Cardiac muscle cell (in vitro differentiated cells and primary cell): ENCODE measurements at regions not wholly inside any gene's neighbourhood (a gene's known extent, or its start where the extent isn't known, plus 50 kb on each side); places are given as distances from the start of the nearest gene placed in this dataset.

Experiments
- DNase-seq, 2 donors: peaks; one replicate each; pipeline versions ENCODE4 v3.0.0 to v3.0.0-alpha.2; 2010 to 2017; ENCODE audit warnings: low read depth in 1 of 2, low spot score in 1 of 2
- H3K27ac ChIP-seq: fragments of 200-600 bp; sonication (generic); 2 replicates; pipeline ENCODE4 v1.5.1; 2016
- H3K27me3 ChIP-seq: fragments of 200-600 bp; sonication (generic); 2 replicates; pipeline ENCODE4 v1.6.0; 2016; ENCODE audit warnings: control low read depth
- H3K36me3 ChIP-seq: fragments of 200-600 bp; sonication (generic); 2 replicates; pipeline ENCODE4 v1.5.1; 2016; ENCODE audit warnings: control low read depth
- H3K4me1 ChIP-seq: fragments of 200-600 bp; sonication (generic); 2 replicates; pipeline ENCODE4 v1.8.1; 2017; ENCODE audit warnings: low read depth, mild to moderate bottlenecking, mixed run types
- H3K4me3 ChIP-seq: fragments of 200-600 bp; sonication (generic); 2 replicates; pipeline ENCODE4 v1.5.1; 2016; ENCODE audit warnings: mild to moderate bottlenecking
- H3K9me3 ChIP-seq: fragments of 200-600 bp; sonication (generic); 2 replicates; pipeline ENCODE4 v1.5.1; 2017; ENCODE audit warnings: low read depth, mild to moderate bottlenecking, control low read depth
- TF ChIP-seq, protein P1 (sequence below): IDR thresholded peaks from 2 replicates; pipeline ENCODE4 v1.5.1; 2012; ENCODE audit warnings: low read depth, mild to moderate bottlenecking, low read length

- DNase-seq, result no peak
- no peak overlapping the region for H3K27ac ChIP-seq
- H3K4me3 ChIP-seq, result no peak overlapping the region
- H3K36me3 ChIP-seq, result no peaks in the 10 kb centered on the region
- no peaks in the 10 kb centered on the region for H3K9me3 ChIP-seq
- H3K4me1 ChIP-seq, result no peaks in the 10 kb centered on the region
- TF ChIP-seq, protein P1, sequence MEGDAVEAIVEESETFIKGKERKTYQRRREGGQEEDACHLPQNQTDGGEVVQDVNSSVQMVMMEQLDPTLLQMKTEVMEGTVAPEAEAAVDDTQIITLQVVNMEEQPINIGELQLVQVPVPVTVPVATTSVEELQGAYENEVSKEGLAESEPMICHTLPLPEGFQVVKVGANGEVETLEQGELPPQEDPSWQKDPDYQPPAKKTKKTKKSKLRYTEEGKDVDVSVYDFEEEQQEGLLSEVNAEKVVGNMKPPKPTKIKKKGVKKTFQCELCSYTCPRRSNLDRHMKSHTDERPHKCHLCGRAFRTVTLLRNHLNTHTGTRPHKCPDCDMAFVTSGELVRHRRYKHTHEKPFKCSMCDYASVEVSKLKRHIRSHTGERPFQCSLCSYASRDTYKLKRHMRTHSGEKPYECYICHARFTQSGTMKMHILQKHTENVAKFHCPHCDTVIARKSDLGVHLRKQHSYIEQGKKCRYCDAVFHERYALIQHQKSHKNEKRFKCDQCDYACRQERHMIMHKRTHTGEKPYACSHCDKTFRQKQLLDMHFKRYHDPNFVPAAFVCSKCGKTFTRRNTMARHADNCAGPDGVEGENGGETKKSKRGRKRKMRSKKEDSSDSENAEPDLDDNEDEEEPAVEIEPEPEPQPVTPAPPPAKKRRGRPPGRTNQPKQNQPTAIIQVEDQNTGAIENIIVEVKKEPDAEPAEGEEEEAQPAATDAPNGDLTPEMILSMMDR, result no peak
- H3K27me3 ChIP-seq, result no peaks in the 10 kb centered on the region
These were observed 161.5 kb downstream of the NRIP1 start for GRCh38 chr21:14903172-14903865.

DNA sequence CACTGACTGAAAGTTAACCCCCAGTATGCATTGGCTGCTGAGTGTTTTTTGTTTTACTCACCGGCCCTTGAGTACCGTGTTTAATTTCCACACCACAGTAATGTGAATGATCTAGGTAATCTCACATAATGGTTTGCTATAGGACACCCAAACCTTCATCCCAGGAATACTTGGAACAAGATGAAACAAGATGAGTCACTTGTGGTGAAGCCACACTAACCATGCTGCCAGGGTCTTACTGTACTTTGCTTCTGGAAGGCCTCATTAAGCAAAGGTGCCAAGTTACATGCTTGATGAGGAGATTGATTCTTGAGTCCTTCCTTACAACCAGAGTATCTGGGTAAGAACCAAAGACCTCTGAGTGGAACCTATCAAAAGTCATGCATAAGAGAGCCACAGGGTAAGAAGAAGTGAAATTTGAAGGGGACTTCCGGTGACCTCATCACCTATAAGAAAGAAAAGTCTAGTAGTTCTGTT lies 163.3 kb downstream of the NRIP1 start:
- DNase-seq, result peak in 1 of 2 donors; percentile 54
- Histone ChIP-seq H3K4me1 (no peaks in the 10 kb centered on the region), H3K27ac (no peak overlapping the region), H3K36me3 (no peaks in the 10 kb centered on the region), H3K27me3 (no peaks in the 10 kb centered on the region), H3K4me3 (no peak overlapping the region), H3K9me3 (no peaks in the 10 kb centered on the region)
- TF ChIP-seq, protein P1, result no peak

- DNase-seq, result no peak
- Histone ChIP-seq H3K4me1 (no peaks in the 10 kb centered on the region), H3K27ac (no peak overlapping the region), H3K27me3 (no peaks in the 10 kb centered on the region), H3K4me3 (no peak overlapping the region), H3K36me3 (no peaks in the 10 kb centered on the region), H3K9me3 (no peaks in the 10 kb centered on the region)
- TF ChIP-seq, protein P1, result no peak
These were observed 164.2 kb downstream of the NRIP1 start for GRCh38 chr21:14900611-14901010.

- Histone ChIP-seq H3K9me3 (no peaks in the 10 kb centered on the region), H3K4me3 (no peak overlapping the region), H3K27ac (no peak overlapping the region), H3K4me1 (no peaks in the 10 kb centered on the region), H3K27me3 (no peaks in the 10 kb centered on the region), H3K36me3 (no peaks in the 10 kb centered on the region)
- DNase-seq, result no peak
- TF ChIP-seq, protein P1, result no peak
These were observed 164.7 kb downstream of the NRIP1 start for GRCh38 chr21:14900058-14900457.

DNA sequence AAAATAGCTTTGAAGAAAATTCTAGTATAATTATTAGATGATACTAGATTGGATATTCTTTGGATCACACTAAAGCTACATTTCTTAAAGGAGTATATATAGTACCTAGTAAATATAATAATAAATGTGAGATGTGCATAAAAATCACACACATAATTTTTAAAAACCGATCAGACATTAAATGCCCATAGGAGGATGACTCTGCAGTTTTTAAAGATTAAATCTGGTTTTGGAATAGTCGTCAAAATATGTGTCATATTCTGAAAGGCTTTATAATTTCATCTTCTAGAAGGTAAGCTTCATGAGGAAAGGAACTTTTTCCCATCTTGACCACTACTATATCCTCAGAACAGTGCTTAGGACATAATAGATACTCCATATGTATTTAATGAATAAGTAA lies 169.0 kb downstream of the NRIP1 start:
- Histone ChIP-seq H3K4me1 (no peaks in the 10 kb centered on the region), H3K27ac (no peak overlapping the region), H3K9me3 (no peaks in the 10 kb centered on the region), H3K27me3 (no peaks in the 10 kb centered on the region), H3K36me3 (no peaks in the 10 kb centered on the region), H3K4me3 (no peak overlapping the region)
- TF ChIP-seq, protein P1, result no peak
- DNase-seq, result no peak
